Natural killer cell (primary cell): ENCODE measurements at regions not wholly inside any gene's neighbourhood (a gene's known extent, or its start where the extent isn't known, plus 50 kb on each side); places are given as distances from the start of the nearest gene placed in this dataset.

Experiments used
- ATAC-seq, 3 donors: fragments of 150-1000 bp in 2 of 3; fragments of 200-7000 bp in 1 of 3; cut with Tn5 transposase; 1 replicate in 1 of 3; 2 replicates in 2 of 3; pipeline ENCODE4 v1.10.0; 2021; ENCODE audit warnings: mild to moderate bottlenecking in 2 of 3, moderate library complexity in 2 of 3
- DNase-seq, 2 donors: peaks; one replicate each; pipeline versions ENCODE4 v3.0.0 to v3.0.0-alpha.2; 2013 to 2021; ENCODE audit warnings: mixed read lengths in 1 of 2
- H3K27ac ChIP-seq: one replicate; pipeline ENCODE4 v1.5.1; 2013; ENCODE audit warnings: mild to moderate bottlenecking, low read length
- H3K27me3 ChIP-seq: one replicate; pipeline ENCODE4 v1.6.1; 2013; ENCODE audit warnings: low read length; ENCODE audit not compliant: control insufficient read depth, insufficient read depth
- H3K36me3 ChIP-seq: one replicate; pipeline ENCODE4 v1.6.1; 2013; ENCODE audit warnings: low read length; ENCODE audit not compliant: control insufficient read depth, insufficient read depth
- H3K4me1 ChIP-seq: one replicate; pipeline ENCODE4 v1.6.1; 2013; ENCODE audit warnings: low read length; ENCODE audit not compliant: control insufficient read depth, insufficient read depth
- H3K4me3 ChIP-seq: one replicate; pipeline ENCODE4 v1.5.1; 2013; ENCODE audit warnings: low read length
- H3K9me3 ChIP-seq: one replicate; pipeline ENCODE4 v1.6.1; 2013; ENCODE audit warnings: low read length; ENCODE audit not compliant: control insufficient read depth, insufficient read depth
- H3K27ac Mint-ChIP-seq, 2 donors: one replicate each; pipeline ENCODE4 v1.8.0; 2022; ENCODE audit warnings: mild to moderate bottlenecking in 2 of 2, mixed read lengths in 2 of 2, moderate library complexity in 1 of 2
- H3K27me3 Mint-ChIP-seq, 2 donors: one replicate each; pipeline ENCODE4 v1.8.0; 2022; ENCODE audit warnings: low read depth in 2 of 2, mixed read lengths in 2 of 2
- H3K36me3 Mint-ChIP-seq: one replicate; pipeline ENCODE4 v1.8.0; 2022; ENCODE audit warnings: mixed read lengths
- H3K4me1 Mint-ChIP-seq, 2 donors: one replicate each; pipeline ENCODE4 v1.8.0; 2022; ENCODE audit warnings: mixed read lengths in 2 of 2
- H3K4me3 Mint-ChIP-seq: one replicate; pipeline ENCODE4 v1.8.0; 2022; ENCODE audit warnings: mild to moderate bottlenecking, moderate library complexity, mixed read lengths
- H3K9me3 Mint-ChIP-seq, 2 donors: one replicate each; pipeline ENCODE4 v1.8.0; 2022; ENCODE audit warnings: mixed read lengths in 2 of 2
- WGBS: methylation state at CpG from one replicate; pipeline ENCODE4 v1.1.7; 2013; ENCODE audit warnings: missing lambda C conversion rate; ENCODE audit not compliant: insufficient coverage; 5-methylcytosine and 5-hydroxymethylcytosine counted together
- intact Hi-C: fragments of 100-400 bp; cut with micrococcal nuclease; formaldehyde crosslinking; loops from one replicate; pipeline ENCODE4 v1.14.2; 2022
- TF ChIP-seq, protein P1 (sequence below): fragments of 200-600 bp; IDR thresholded peaks from one replicate; pipeline ENCODE4 v1.8.0; 2022; ENCODE audit warnings: antibody characterized with exemption

DNA sequence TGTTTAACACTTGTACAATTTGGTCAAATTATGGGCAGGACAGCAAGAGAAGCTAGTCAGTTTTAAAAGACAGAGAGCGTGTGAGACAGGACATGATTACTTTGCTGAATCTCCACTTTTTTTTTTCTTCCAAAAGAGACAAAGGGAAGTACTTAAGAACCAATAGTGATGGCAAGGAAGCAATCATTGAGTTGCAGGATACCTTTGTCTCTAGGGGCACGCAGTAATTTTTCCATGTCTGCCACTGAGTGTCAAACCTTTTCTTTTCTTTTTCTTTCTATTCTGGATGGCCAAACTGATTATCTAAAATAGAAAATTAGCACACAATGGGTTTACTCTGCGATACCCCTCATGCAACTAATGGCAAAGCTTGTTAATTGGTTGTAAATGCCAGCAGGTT, 533.0 kb downstream of the PLCL1 start:
- H3K4me1 Mint-ChIP-seq: no peaks in the 10 kb centered on the region
- TF ChIP-seq, protein P1, sequence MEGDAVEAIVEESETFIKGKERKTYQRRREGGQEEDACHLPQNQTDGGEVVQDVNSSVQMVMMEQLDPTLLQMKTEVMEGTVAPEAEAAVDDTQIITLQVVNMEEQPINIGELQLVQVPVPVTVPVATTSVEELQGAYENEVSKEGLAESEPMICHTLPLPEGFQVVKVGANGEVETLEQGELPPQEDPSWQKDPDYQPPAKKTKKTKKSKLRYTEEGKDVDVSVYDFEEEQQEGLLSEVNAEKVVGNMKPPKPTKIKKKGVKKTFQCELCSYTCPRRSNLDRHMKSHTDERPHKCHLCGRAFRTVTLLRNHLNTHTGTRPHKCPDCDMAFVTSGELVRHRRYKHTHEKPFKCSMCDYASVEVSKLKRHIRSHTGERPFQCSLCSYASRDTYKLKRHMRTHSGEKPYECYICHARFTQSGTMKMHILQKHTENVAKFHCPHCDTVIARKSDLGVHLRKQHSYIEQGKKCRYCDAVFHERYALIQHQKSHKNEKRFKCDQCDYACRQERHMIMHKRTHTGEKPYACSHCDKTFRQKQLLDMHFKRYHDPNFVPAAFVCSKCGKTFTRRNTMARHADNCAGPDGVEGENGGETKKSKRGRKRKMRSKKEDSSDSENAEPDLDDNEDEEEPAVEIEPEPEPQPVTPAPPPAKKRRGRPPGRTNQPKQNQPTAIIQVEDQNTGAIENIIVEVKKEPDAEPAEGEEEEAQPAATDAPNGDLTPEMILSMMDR: no peak
- H3K9me3 Mint-ChIP-seq: no peaks in the 10 kb centered on the region
- no peak overlapping the region for H3K27ac Mint-ChIP-seq
- H3K4me3 Mint-ChIP-seq: no peak overlapping the region
- H3K36me3 ChIP-seq: no peaks in the 10 kb centered on the region
- intact Hi-C loops: no loop called here
- H3K9me3 ChIP-seq: no peaks in the 10 kb centered on the region
- no peaks in the 10 kb centered on the region for H3K27me3 ChIP-seq
- no peak overlapping the region for H3K27ac ChIP-seq
- no peak for DNase-seq
- 81% methylated on average over 2 of the region's 3 CpGs for WGBS
- peaks cover 12 to 24% of the 10 kb centered on the region in 2 donors for H3K27me3 Mint-ChIP-seq
- ATAC-seq: no peak
- H3K4me1 ChIP-seq: no peaks in the 10 kb centered on the region
- H3K4me3 ChIP-seq: no peak overlapping the region
- H3K36me3 Mint-ChIP-seq: no peaks in the 10 kb centered on the region

DNA sequence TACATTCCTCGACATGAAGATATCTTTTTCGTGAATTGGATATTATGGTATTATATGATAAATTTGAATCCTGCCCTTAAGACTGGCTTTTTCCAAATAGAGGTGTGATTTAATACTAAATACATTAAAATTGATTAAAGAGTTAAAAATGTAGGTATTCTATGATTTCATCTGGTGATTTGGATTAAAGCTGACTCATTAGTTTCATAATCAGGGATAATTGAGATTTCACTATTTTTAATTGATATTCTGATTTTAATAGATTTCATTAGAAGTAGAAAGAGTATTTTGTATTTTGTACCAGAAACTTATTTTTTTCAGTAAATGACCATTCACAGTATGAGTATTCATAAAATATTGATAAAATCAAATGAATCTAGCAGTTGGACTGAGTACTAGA, 524.1 kb downstream of the PLCL1 start:
- Mint-ChIP-seq H3K9me3 (no peaks in the 10 kb centered on the region), H3K27ac (no peak overlapping the region), H3K36me3 (no peaks in the 10 kb centered on the region), H3K4me1 (peaks cover 15 to 22% of the 10 kb centered on the region in 2 donors), H3K4me3 (no peak overlapping the region), H3K27me3 (peaks cover 8 to 13% of the 10 kb centered on the region in 2 donors)
- no peak for ATAC-seq
- WGBS: no CpG with 5 or more reads among the region's 2 CpGs
- DNase-seq: no peak
- Histone ChIP-seq H3K4me3 (no peak overlapping the region), H3K36me3 (no peaks in the 10 kb centered on the region), H3K9me3 (no peaks in the 10 kb centered on the region), H3K4me1 (no peaks in the 10 kb centered on the region), H3K27ac (no peak overlapping the region), H3K27me3 (peaks cover 6% of the 10 kb centered on the region)
- intact Hi-C loops: loop anchor here (10.0 kb wide), 1 partner anchor 1136 kb away; no protein-coding TSS in a partner anchor
- TF ChIP-seq, protein P1: no peak

DNA sequence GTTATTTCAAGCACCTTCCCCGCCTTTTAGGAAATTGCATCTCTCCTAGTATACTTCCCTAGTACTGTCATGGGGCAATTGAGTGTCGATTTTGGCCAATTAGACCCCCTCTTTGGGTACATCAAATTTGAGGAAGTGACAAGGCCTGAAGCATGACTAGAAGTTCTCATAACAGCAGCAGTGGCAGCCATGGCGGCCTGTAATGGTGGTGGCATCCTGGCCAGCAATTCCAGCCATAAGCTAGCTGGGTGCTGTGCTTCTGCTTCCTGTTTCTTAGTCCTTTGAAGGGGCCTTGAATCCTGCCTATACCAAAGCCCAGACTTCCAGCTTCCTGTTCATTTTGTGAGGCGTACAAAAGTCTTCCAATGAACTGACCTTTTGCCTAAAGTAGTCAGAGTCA, 523.1 kb downstream of the PLCL1 start:
- H3K27me3 ChIP-seq: peaks cover 11% of the 10 kb centered on the region
- TF ChIP-seq, protein P1: no peak
- no peak overlapping the region for H3K27ac ChIP-seq
- no peak overlapping the region for H3K4me3 ChIP-seq
- Mint-ChIP-seq H3K36me3 (no peaks in the 10 kb centered on the region), H3K9me3 (no peaks in the 10 kb centered on the region), H3K4me1 (peaks cover 15 to 22% of the 10 kb centered on the region in 2 donors), H3K27me3 (peaks cover 11 to 14% of the 10 kb centered on the region in 2 donors), H3K4me3 (no peak overlapping the region), H3K27ac (no peak overlapping the region)
- H3K36me3 ChIP-seq: no peaks in the 10 kb centered on the region
- DNase-seq (no peak), ATAC-seq (no peak)
- intact Hi-C loops: loop anchor here (10.0 kb wide), 1 partner anchor 1137 kb away; no protein-coding TSS in a partner anchor
- WGBS: 89% methylated on average over 4 of the region's 4 CpGs
- no peaks in the 10 kb centered on the region for H3K4me1 ChIP-seq
- no peaks in the 10 kb centered on the region for H3K9me3 ChIP-seq

GRCh38 chr2:198326431-198326830, 522.0 kb downstream of the PLCL1 start:
- Mint-ChIP-seq H3K27ac (peak overlapping the region in 1 of 2 donors; percentile 31), H3K36me3 (no peaks in the 10 kb centered on the region), H3K9me3 (no peaks in the 10 kb centered on the region), H3K4me3 (peak overlapping the region; percentile 17), H3K27me3 (peaks cover 13 to 14% of the 10 kb centered on the region in 2 donors), H3K4me1 (peaks cover 15 to 22% of the 10 kb centered on the region in 2 donors)
- Histone ChIP-seq H3K9me3 (no peaks in the 10 kb centered on the region), H3K4me3 (no peak overlapping the region), H3K27ac (no peak overlapping the region), H3K27me3 (peaks cover 17% of the 10 kb centered on the region), H3K36me3 (no peaks in the 10 kb centered on the region), H3K4me1 (no peaks in the 10 kb centered on the region)
- intact Hi-C loops: loop anchor here (10.0 kb wide), 1 partner anchor 1138 kb away; no protein-coding TSS in a partner anchor
- ATAC-seq: peak; percentile 67 to 73 (median 73)
- TF ChIP-seq, protein P1: no peak
- no CpG with 5 or more reads among the region's 1 CpG for WGBS
- DNase-seq: peak in 1 of 2 donors; percentile 60
